MM.1S (cell line): ENCODE measurements at regions not wholly inside any gene's neighbourhood (a gene's known extent, or its start where the extent isn't known, plus 50 kb on each side); places are given as distances from the start of the nearest gene placed in this dataset.

ENCODE experiments used
- CTCF ChIP-seq: fragments of 300-600 bp; sonication (generic); IDR thresholded peaks from 2 replicates; pipeline ENCODE4 v1.5.1; 2016; ENCODE audit warnings: antibody characterized with exemption, low read length, mixed read lengths
- EZH2phosphoT487 ChIP-seq: fragments of 300-600 bp; sonication (generic); IDR thresholded peaks from 2 replicates; pipeline ENCODE4 v1.6.1; 2018; ENCODE audit warnings: antibody characterized with exemption, low read length

DNA sequence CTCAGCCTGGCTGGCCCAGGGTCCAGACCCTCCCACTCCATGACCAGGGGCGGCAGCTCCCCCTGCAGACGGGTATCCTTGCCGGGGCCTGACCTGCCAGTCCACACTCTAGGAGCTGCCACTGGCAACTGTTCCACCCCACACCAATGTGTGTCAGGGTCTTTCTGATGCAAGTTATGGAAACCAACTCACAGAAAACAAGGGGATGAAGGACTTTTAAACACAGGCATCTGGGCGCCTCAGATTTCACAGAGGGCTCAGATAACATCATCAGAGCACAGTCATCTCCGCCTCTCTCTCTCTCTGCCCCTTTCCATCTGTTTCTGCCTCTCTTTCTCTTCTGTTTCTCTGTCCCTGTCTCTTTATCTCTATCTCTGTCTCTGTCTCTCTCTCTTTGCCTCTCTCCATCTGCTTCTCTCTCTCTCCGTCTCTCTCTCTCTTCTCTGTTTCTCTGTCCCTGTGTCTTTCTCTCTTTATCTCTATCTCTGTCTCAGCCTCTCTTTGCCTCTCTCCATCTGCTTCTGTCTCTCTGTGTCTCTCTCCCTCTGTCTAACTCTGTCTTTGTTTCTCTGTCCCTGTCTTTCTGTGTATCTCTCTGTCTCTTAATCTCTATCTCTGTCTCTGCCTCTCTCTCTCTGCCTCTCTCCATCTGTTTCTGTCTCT, 67.4 kb upstream of the FBRSL1 start:
- no peak for TF ChIP-seq CTCF
- TF ChIP-seq EZH2phosphoT487 = no peak
